ENCODE measurements at regions not wholly inside any gene's neighbourhood (a gene's known extent, or its start where the extent isn't known, plus 50 kb on each side); places are given as distances from the start of the nearest gene placed in this dataset.

DNA sequence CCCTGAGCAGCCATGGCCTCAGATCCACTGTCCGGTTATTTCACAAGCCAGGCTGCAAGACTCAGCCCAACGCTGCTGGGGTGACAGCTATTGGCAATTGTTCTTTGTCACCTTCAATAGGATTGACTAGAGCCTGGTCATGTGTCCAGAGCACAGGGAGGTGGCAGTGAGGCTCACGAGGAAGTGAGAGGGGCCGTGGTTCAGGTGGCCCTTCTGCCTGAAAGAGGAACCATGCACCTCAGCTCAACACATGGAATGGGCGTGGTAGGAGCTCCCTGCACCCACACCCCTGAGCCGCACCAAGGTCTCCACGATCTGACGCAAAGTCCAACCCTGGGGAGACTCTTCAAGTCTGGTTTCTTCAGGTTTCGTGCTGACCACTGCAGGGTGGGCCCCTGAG, 184.8 kb upstream of the CDH4 start:
- H3K27me3 ChIP-seq (ENCODE audit: low read depth): peaks cover 57% of the 10 kb centered on the region
- intact Hi-C loops (cut with micrococcal nuclease): no loop called here
- peaks cover 3% of the 10 kb centered on the region for H3K9me3 ChIP-seq (replicated peaks)
- H3K4me3 ChIP-seq: no peak overlapping the region
- DNase-seq: no peak
- H3K4me1 ChIP-seq: no peaks in the 10 kb centered on the region
- H3K27ac ChIP-seq (replicated peaks): no peak overlapping the region
- TF ChIP-seq, protein P1, sequence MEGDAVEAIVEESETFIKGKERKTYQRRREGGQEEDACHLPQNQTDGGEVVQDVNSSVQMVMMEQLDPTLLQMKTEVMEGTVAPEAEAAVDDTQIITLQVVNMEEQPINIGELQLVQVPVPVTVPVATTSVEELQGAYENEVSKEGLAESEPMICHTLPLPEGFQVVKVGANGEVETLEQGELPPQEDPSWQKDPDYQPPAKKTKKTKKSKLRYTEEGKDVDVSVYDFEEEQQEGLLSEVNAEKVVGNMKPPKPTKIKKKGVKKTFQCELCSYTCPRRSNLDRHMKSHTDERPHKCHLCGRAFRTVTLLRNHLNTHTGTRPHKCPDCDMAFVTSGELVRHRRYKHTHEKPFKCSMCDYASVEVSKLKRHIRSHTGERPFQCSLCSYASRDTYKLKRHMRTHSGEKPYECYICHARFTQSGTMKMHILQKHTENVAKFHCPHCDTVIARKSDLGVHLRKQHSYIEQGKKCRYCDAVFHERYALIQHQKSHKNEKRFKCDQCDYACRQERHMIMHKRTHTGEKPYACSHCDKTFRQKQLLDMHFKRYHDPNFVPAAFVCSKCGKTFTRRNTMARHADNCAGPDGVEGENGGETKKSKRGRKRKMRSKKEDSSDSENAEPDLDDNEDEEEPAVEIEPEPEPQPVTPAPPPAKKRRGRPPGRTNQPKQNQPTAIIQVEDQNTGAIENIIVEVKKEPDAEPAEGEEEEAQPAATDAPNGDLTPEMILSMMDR (IDR thresholded peaks at IDR 0.05; ENCODE audit: borderline replicate concordance): no peak
- H3K36me3 ChIP-seq: no peaks in the 10 kb centered on the region

DNA sequence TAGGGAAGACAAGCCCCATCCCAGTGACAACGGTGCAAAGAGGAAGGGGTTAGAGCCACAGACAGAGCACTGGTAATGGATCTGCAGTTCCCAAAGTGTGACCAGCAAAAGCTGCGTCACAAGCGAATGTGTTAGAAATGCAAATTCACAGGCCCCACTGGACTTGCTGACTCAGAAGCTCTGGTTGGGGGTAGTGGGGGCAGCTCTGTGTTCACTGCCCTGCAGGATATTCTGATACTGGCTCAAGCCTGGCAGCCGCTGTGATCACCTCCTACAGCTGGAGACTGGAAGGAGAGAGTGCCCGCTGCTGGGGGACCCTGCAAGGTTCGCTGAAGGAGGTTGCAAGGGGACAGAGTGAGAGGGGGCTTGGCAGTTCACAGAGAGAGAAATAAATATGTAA, 179.7 kb upstream of the CDH4 start:
- Histone ChIP-seq H3K36me3 (no peaks in the 10 kb centered on the region), H3K4me3 (no peak overlapping the region), H3K9me3 (replicated peaks) (peaks cover under 1% of the 10 kb centered on the region), H3K27ac (replicated peaks) (no peak overlapping the region), H3K4me1 (no peaks in the 10 kb centered on the region), H3K27me3 (ENCODE audit: low read depth) (peaks cover 52% of the 10 kb centered on the region)
- intact Hi-C loops (cut with micrococcal nuclease): no loop called here
- DNase-seq: no peak
- TF ChIP-seq, protein P1 (IDR thresholded peaks at IDR 0.05; ENCODE audit: borderline replicate concordance): no peak

DNA sequence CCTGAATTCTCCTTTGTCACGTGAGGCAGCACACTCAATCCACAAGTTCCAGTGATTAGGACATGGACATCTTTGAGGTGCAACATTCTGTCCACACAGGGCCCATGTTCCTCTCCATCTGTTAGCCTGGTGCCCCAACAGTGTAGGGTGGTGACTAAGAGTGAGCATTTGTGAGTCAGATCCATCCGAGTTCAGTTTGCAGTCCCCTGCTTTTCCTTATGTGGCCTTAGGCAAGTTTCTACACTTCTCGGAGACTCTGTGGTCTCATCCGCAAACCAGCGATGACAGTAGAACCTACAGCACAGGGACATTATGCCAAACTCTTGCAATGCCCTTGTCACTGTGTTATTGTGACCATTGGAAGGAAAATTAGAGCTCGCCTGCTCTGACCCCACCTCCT, 178.7 kb upstream of the CDH4 start:
- Histone ChIP-seq H3K9me3 (replicated peaks) (peaks cover 4% of the 10 kb centered on the region), H3K4me1 (no peaks in the 10 kb centered on the region), H3K36me3 (no peaks in the 10 kb centered on the region), H3K27me3 (ENCODE audit: low read depth) (peaks cover 43% of the 10 kb centered on the region), H3K27ac (replicated peaks) (no peak overlapping the region), H3K4me3 (no peak overlapping the region)
- no peak for DNase-seq
- intact Hi-C loops (cut with micrococcal nuclease): no loop called here
- TF ChIP-seq, protein P1 (IDR thresholded peaks at IDR 0.05; ENCODE audit: borderline replicate concordance): no peak

- H3K4me3 ChIP-seq: no peak overlapping the region
- no peaks in the 10 kb centered on the region for H3K36me3 ChIP-seq
- intact Hi-C loops (cut with micrococcal nuclease): no loop called here
- TF ChIP-seq, protein P1 (IDR thresholded peaks at IDR 0.05; ENCODE audit: borderline replicate concordance): no peak
- peaks cover under 1% of the 10 kb centered on the region for H3K9me3 ChIP-seq (replicated peaks)
- DNase-seq: no peak
- no peak overlapping the region for H3K27ac ChIP-seq (replicated peaks)
- H3K4me1 ChIP-seq: no peaks in the 10 kb centered on the region
- H3K27me3 ChIP-seq (ENCODE audit: low read depth): peaks cover 60% of the 10 kb centered on the region
Observed at GRCh38 chr20:61082720-61083119, 169.3 kb upstream of the CDH4 start.

- intact Hi-C loops (cut with micrococcal nuclease): no loop called here
- H3K4me3 ChIP-seq: no peak overlapping the region
- TF ChIP-seq, protein P1 (IDR thresholded peaks at IDR 0.05; ENCODE audit: borderline replicate concordance): no peak
- H3K9me3 ChIP-seq (replicated peaks): no peaks in the 10 kb centered on the region
- H3K36me3 ChIP-seq: no peaks in the 10 kb centered on the region
- DNase-seq: no peak
- H3K27me3 ChIP-seq (ENCODE audit: low read depth): peaks cover 60% of the 10 kb centered on the region
- no peaks in the 10 kb centered on the region for H3K4me1 ChIP-seq
- no peak overlapping the region for H3K27ac ChIP-seq (replicated peaks)
Observed at GRCh38 chr20:61083431-61083830, 168.6 kb upstream of the CDH4 start.

- H3K27ac ChIP-seq (replicated peaks): no peak overlapping the region
- H3K4me3 ChIP-seq: no peak overlapping the region
- no peak for DNase-seq
- no peaks in the 10 kb centered on the region for H3K9me3 ChIP-seq (replicated peaks)
- intact Hi-C loops (cut with micrococcal nuclease): no loop called here
- TF ChIP-seq, protein P1 (IDR thresholded peaks at IDR 0.05; ENCODE audit: borderline replicate concordance): no peak
- H3K4me1 ChIP-seq: no peaks in the 10 kb centered on the region
- H3K27me3 ChIP-seq (ENCODE audit: low read depth): peaks cover 45% of the 10 kb centered on the region
- no peaks in the 10 kb centered on the region for H3K36me3 ChIP-seq
Observed at GRCh38 chr20:61086031-61086430, 166.0 kb upstream of the CDH4 start.
